ENCODE measurements at regions not wholly inside any gene's neighbourhood (a gene's known extent, or its start where the extent isn't known, plus 50 kb on each side); places are given as distances from the start of the nearest gene placed in this dataset.

- Histone ChIP-seq H3K9me3 (replicated peaks; ENCODE audit: control insufficient read depth, insufficient read depth, low read depth, low read length) (no peaks in the 10 kb centered on the region), H3K4me1 (replicated peaks in 1 of 2; ENCODE audit: control insufficient read depth in 2 of 2, insufficient read depth in 2 of 2, low read length in 2 of 2) (no peaks in the 10 kb centered on the region), H2AFZ (ENCODE audit: low read depth, low read length) (no peak overlapping the region), H3K36me3 (ENCODE audit: control insufficient read depth, insufficient read depth, low read length) (no peaks in the 10 kb centered on the region), H3K27ac (ENCODE audit: extremely low read depth, low read depth, low read length) (no peak overlapping the region), H3K27me3 (ENCODE audit: control insufficient read depth in 2 of 2, insufficient read depth in 2 of 2, low read length in 2 of 2) (peaks cover 0 to 4% of the 10 kb centered on the region in 2 experiments; a peak in 2 of 5 replicates), H3K4me3 (no peak overlapping the region), H3K9ac (ENCODE audit: insufficient read depth in 1 of 2, low read depth in 2 of 2, low read length in 2 of 2) (no peak overlapping the region), H3K9me1 (ENCODE audit: control insufficient read depth, insufficient read depth, low read length) (no peaks in the 10 kb centered on the region), H4K20me1 (replicated peaks; ENCODE audit: control insufficient read depth, insufficient read depth, low read length) (no peaks in the 10 kb centered on the region), H3K4me2 (ENCODE audit: insufficient read depth, low read length) (no peak overlapping the region), H3K79me2 (ENCODE audit: control insufficient read depth, insufficient read depth, low read length) (no peaks in the 10 kb centered on the region)
- 0% methylated on average over 4 of the region's 4 CpGs for WGBS (ENCODE audit: insufficient coverage, low coverage, missing lambda C conversion rate)
- DNase-seq (ENCODE audit: extremely low read depth in 1 of 4, low spot score in 3 of 4) (no peak), ATAC-seq (no peak), FAIRE-seq (no peak)
- intact Hi-C loops (cut with micrococcal nuclease) (no loop called here), in situ Hi-C loops (cut with MboI) (loop anchor here (25.0 kb wide), 1 partner anchor 1470 kb away; no protein-coding TSS in a partner anchor)
- BruUV-seq (replicated peaks) = no TSS peak
- ChIA-PET POLR2A (interaction anchor here (0.6 kb wide), 1 partner anchor 151 kb away, joined by 3 read pairs; no protein-coding TSS in a partner anchor), CTCF (ENCODE audit: low intra/inter-chr PET ratio) (no interaction called here)
- TF ChIP-seq RBM15 (IDR thresholded peaks at IDR 0.05; ENCODE audit: insufficient read depth, low read length) (no peak), NBN (IDR thresholded peaks at IDR 0.05; ENCODE audit: low read depth) (no peak), BDP1 (IDR thresholded peaks at IDR 0.05; ENCODE audit: insufficient read depth, insufficient read length) (no peak), CGGBP1 (CRISPR knock-in tag; IDR thresholded peaks at IDR 0.05) (no peak), TCF7L2 (IDR thresholded peaks at IDR 0.05; ENCODE audit: low read depth, low read length) (no peak), SETDB1 (IDR thresholded peaks at IDR 0.05; ENCODE audit: low read length) (no peak), MTA2 (IDR thresholded peaks at IDR 0.05; ENCODE audit: low read depth) (no peak), PYGO2 (tag; IDR thresholded peaks at IDR 0.05) (no peak), E4F1 (CRISPR knock-in tag; IDR thresholded peaks at IDR 0.05; ENCODE audit: borderline replicate concordance) (no peak), ZNF12 (CRISPR knock-in tag; IDR thresholded peaks at IDR 0.05) (no peak), E2F6 (IDR thresholded peaks at IDR 0.05; ENCODE audit: borderline replicate concordance in 1 of 2, extremely low read depth in 1 of 2, insufficient read depth in 1 of 2, insufficient read length in 1 of 2, low read depth in 1 of 2, low read length in 1 of 2, poor library complexity in 1 of 2, severe bottlenecking in 1 of 2) (no peak), ZNF644 (tag; IDR thresholded peaks at IDR 0.05; ENCODE audit: low read depth) (no peak)
- TF ChIP-seq, protein P1, sequence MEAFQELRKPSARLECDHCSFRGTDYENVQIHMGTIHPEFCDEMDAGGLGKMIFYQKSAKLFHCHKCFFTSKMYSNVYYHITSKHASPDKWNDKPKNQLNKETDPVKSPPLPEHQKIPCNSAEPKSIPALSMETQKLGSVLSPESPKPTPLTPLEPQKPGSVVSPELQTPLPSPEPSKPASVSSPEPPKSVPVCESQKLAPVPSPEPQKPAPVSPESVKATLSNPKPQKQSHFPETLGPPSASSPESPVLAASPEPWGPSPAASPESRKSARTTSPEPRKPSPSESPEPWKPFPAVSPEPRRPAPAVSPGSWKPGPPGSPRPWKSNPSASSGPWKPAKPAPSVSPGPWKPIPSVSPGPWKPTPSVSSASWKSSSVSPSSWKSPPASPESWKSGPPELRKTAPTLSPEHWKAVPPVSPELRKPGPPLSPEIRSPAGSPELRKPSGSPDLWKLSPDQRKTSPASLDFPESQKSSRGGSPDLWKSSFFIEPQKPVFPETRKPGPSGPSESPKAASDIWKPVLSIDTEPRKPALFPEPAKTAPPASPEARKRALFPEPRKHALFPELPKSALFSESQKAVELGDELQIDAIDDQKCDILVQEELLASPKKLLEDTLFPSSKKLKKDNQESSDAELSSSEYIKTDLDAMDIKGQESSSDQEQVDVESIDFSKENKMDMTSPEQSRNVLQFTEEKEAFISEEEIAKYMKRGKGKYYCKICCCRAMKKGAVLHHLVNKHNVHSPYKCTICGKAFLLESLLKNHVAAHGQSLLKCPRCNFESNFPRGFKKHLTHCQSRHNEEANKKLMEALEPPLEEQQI (IDR thresholded peaks at IDR 0.05) = no peak
- TF ChIP-seq, protein P2, sequence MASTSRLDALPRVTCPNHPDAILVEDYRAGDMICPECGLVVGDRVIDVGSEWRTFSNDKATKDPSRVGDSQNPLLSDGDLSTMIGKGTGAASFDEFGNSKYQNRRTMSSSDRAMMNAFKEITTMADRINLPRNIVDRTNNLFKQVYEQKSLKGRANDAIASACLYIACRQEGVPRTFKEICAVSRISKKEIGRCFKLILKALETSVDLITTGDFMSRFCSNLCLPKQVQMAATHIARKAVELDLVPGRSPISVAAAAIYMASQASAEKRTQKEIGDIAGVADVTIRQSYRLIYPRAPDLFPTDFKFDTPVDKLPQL (IDR thresholded peaks at IDR 0.05; ENCODE audit: extremely low read depth, insufficient read length) = no peak
These were observed 206.3 kb downstream of the UNC5CL start for GRCh38 chr6:40832691-40833090.
